ENCODE measurements at regions not wholly inside any gene's neighbourhood (a gene's known extent, or its start where the extent isn't known, plus 50 kb on each side); places are given as distances from the start of the nearest gene placed in this dataset.

- TF ChIP-seq CTCF (IDR thresholded peaks at IDR 0.05; ENCODE audit: insufficient read depth, low read length) = no peak
- no peak for TF ChIP-seq SPI1 (IDR thresholded peaks at IDR 0.05; ENCODE audit: borderline replicate concordance, low read depth)
- no peak for TF ChIP-seq POLR2AphosphoS5 (IDR thresholded peaks at IDR 0.05; ENCODE audit: low read depth)
- TF ChIP-seq REST (IDR thresholded peaks at IDR 0.05; ENCODE audit: insufficient replicate concordance, low read depth) = no peak
- no peak for TF ChIP-seq GABPA (IDR thresholded peaks at IDR 0.05; ENCODE audit: low read depth)
Measured at GRCh38 chr3:187458921-187459320, 90.7 kb downstream of the RTP4 start.

All from HL-60 (cell line).